Transverse colon (tissue), 4 donors: ENCODE measurements at regions not wholly inside any gene's neighbourhood (a gene's known extent, or its start where the extent isn't known, plus 50 kb on each side); places are given as distances from the start of the nearest gene placed in this dataset.

Source experiments
- POLR2A ChIP-seq: fragments of 450-650 bp; IDR thresholded peaks from one replicate; pipeline ENCODE4 v1.6.1; 2016; ENCODE audit warnings: antibody characterized with exemption, mild to moderate bottlenecking, moderate library complexity
- POLR2AphosphoS5 ChIP-seq, 3 donors: sonication (generic); formaldehyde crosslinking; IDR thresholded peaks; one replicate each; pipeline ENCODE4 v1.6.1; 2016; ENCODE audit warnings: antibody characterized with exemption in 3 of 3
- TF ChIP-seq, protein P1 (sequence below), 5 experiments: fragments of 200-600 bp in 3 of 5; fragments of 450-650 bp in 2 of 5; sonication (generic) in 3 of 5; IDR thresholded peaks; 1 replicate in 2 of 5; 2 replicates in 3 of 5; pipeline ENCODE4 v1.5.1; 2016 to 2017; ENCODE audit warnings: antibody characterized with exemption in 5 of 5, inconsistent platforms in 3 of 5, mild to moderate bottlenecking in 2 of 5, moderate library complexity in 1 of 5

DNA sequence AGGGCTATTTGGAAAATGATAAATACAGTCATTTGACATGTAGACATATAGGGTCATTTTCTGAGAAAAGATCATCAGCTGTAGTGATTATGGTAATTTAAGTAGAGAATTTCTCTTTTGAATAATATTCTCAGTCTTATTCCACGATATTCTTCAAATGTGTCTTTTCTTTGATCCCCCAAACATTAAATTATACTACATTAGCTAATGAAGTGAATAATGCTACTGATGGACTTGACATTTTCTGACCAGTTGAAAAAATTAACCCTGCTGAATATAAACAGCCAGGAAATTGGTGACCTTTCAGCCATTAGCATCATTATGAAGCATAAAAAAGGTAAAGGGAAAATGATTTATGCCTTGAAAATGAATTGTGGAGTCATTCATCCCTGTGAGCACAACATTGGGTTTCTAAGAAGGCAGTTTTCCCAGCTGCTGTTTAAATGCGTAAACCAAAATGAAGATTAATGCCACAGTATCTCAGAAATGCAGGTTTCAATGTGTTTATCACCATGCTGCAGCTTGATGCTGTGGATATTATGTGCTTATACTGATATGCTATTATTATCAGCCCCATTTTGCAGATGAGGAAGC lies 489.1 kb downstream of the KCTD16 start:
- TF ChIP-seq POLR2A (no peak), POLR2AphosphoS5 (IDR thresholded peaks at IDR 0.05) (no peak)
- TF ChIP-seq, protein P1, sequence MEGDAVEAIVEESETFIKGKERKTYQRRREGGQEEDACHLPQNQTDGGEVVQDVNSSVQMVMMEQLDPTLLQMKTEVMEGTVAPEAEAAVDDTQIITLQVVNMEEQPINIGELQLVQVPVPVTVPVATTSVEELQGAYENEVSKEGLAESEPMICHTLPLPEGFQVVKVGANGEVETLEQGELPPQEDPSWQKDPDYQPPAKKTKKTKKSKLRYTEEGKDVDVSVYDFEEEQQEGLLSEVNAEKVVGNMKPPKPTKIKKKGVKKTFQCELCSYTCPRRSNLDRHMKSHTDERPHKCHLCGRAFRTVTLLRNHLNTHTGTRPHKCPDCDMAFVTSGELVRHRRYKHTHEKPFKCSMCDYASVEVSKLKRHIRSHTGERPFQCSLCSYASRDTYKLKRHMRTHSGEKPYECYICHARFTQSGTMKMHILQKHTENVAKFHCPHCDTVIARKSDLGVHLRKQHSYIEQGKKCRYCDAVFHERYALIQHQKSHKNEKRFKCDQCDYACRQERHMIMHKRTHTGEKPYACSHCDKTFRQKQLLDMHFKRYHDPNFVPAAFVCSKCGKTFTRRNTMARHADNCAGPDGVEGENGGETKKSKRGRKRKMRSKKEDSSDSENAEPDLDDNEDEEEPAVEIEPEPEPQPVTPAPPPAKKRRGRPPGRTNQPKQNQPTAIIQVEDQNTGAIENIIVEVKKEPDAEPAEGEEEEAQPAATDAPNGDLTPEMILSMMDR (IDR thresholded peaks at IDR 0.05), result no peak
